HG02840 (cell line): ENCODE measurements at regions not wholly inside any gene's neighbourhood (a gene's known extent, or its start where the extent isn't known, plus 50 kb on each side); places are given as distances from the start of the nearest gene placed in this dataset.
"Not testable (repeated sequence)": the region's sequence is repeated elsewhere in the genome, so short reads cannot be mapped to it uniquely, and the experiment has no call there.

Experiments used
- ATAC-seq: cut with Tn5 transposase; IDR thresholded peaks from one replicate; pipeline ENCODE4 v1.9.1; 2021; ENCODE audit warnings: mild to moderate bottlenecking, moderate library complexity, moderate number of reproducible peaks; ENCODE audit not compliant: unreplicated experiment, low FRiP score

GRCh38 chr2:52668724-52669123, 1098.9 kb upstream of the CHAC2 start:
- ATAC-seq, result no peak

DNA sequence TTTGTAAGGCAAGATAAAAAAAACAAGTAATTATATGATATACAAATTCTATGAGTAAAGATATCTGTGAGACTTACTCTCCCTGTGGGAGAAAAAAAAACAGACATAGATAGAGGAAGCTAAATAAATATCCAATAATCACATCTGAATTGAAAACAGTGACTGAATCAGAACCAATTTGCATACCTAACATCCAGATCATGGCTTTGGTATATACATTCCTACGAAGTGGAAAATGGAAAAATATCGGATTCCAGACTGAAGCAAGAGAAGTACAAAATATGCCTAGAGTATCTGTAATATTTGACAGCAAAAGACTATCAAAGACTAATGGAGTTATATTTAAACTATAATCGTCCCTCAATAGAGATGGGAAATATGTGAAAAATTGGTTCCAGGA, 1108.1 kb upstream of the CHAC2 start:
- ATAC-seq, result no peak

DNA sequence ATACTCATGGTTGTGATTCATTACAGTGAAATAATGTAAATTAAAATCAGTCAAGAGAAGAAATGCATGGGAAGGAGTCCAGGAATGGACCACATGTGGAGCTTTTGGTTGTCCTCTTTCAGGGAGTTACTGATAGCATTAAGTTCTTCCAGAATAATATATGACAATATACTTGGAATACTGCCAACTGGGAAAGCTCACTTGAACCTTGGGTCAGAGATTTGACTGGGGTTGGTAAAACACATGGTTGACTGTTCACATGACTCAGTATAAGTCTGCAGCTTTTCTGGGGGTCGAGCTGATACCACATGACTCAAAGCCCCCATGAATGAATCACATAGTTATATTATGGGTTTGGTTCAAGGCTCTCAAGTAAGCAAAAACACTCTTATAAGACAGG, 1109.0 kb upstream of the CHAC2 start:
- no peak for ATAC-seq

GRCh38 chr2:52639692-52640091, 1127.9 kb upstream of the CHAC2 start:
- ATAC-seq, result no peak

- ATAC-seq, result no peak
Observed at GRCh38 chr2:52632543-52632942, 1135.1 kb upstream of the CHAC2 start.

DNA sequence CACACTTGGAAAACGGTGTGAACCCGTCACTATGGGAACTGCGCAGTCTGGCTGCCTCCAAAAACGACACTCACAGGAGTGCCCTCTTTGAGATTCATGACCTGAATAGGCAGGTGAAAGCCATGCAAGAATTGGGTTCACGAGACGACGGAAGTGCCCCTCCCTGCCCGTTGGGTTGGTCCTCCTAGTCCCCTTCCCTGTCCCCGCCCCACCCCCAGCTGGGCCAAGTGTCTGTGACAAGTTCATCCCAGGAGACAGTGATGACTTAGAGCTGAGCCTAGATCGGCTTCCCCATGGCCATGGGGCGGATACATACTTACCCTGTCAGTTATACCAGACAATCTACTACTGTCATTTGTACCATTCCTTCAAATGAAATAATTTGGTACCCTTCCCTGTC, 1137.7 kb upstream of the CHAC2 start:
- ATAC-seq, result no peak

- ATAC-seq, result no peak
Observed at GRCh38 chr2:52629531-52629930, 1138.1 kb upstream of the CHAC2 start.

GRCh38 chr2:52622266-52622665, 1145.3 kb upstream of the CHAC2 start:
- ATAC-seq, result no peak

GRCh38 chr2:52613064-52613463, 1154.5 kb upstream of the CHAC2 start:
- ATAC-seq, result no peak

GRCh38 chr2:52611759-52612158, 1155.8 kb upstream of the CHAC2 start:
- ATAC-seq, result no peak

DNA sequence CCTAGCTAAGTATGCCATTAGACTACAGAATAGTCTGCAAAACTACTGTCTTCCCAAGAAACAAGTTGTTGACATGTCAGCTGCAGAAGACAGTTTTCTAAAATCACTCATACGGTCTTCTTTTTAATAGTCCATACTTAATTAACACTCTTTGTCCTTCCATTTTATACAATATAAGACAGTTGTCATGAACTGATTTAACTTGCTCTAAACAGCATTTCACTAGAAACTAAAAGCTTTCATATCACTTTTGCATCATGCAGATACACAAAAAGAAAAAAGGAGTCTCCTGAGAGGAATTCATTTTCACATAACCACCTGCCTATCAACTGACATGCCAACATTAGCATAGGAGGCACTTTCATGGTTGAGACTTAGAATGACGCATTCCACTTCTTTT, 1159.6 kb upstream of the CHAC2 start:
- ATAC-seq, result no peak

- ATAC-seq, result no peak
Observed at GRCh38 chr2:52597346-52597745, 1170.3 kb upstream of the CHAC2 start.

- no peak for ATAC-seq
Observed at GRCh38 chr2:52594026-52594425, 1173.6 kb upstream of the CHAC2 start.

DNA sequence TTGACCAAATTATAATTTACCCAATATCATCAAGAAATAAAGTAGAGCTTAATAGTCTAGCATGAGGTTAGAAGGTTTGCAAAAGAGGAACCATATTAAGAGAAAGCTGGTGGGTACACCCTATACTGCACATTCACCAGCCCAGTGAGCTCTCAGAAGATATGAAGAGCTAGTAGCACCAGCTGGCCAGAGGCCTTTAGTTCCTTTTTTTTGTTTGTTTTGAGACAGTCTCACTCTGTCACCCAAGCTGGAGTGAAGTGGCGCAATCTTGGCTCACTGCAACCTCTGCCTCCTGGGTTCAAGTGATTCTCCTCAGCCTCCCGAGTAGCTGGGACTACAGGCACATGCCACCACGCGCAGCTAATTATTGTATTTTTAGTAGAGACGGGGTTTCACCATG, 1183.5 kb upstream of the CHAC2 start:
- not testable (repeated sequence) for ATAC-seq

GRCh38 chr2:52572469-52572894, 1195.1 kb upstream of the CHAC2 start:
- no peak for ATAC-seq

- no peak for ATAC-seq
Observed at GRCh38 chr2:52571380-52572347, 1195.9 kb upstream of the CHAC2 start.

- ATAC-seq, result no peak
Observed at GRCh38 chr2:52570716-52571115, 1196.9 kb upstream of the CHAC2 start.

GRCh38 chr2:52563151-52563550, 1204.5 kb upstream of the CHAC2 start:
- ATAC-seq, result no peak

DNA sequence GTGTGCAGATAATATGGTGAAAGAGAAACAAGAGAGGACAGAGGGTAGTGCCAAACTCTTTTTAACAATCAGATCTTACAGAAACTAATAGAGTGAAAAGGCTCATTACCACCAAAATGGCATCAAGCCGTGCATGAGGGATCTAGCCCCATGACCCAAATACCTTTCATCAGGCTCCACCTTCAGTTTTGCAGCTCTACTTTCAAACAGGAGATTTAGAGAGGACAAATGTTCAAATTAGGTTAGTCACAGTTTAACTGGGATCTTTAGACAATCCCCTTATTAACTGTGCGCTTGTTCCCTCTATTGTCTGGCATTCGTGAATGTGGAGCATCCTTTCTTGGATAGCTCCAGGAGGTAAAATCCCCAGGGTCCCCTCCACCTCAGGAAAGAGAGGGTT, 1209.3 kb upstream of the CHAC2 start:
- ATAC-seq, result no peak

GRCh38 chr2:52542297-52542696, 1225.3 kb upstream of the CHAC2 start:
- no peak for ATAC-seq

GRCh38 chr2:52539026-52539970, 1228.3 kb upstream of the CHAC2 start:
- no peak for ATAC-seq
